Keratinocyte (primary cell): ENCODE measurements at regions not wholly inside any gene's neighbourhood (a gene's known extent, or its start where the extent isn't known, plus 50 kb on each side); places are given as distances from the start of the nearest gene placed in this dataset.

Experiments used
- DNase-seq: peaks from one replicate; pipeline ENCODE4 v3.0.0-alpha.2; 2011; ENCODE audit warnings: low read depth, missing footprints, low spot score
- FAIRE-seq: peaks from 2 replicates; lab custom pipeline; 2011; peaks lifted over from hg19 to GRCh38; lab: Jason Lieb, UNC
- H2AFZ ChIP-seq: 2 replicates; pipeline ENCODE4 v1.6.0; 2012; ENCODE audit warnings: low read length, control low read depth, inconsistent platforms; ENCODE audit not compliant: control insufficient read depth
- H3K27ac ChIP-seq: 2 replicates; pipeline ENCODE4 v1.5.1; 2011; ENCODE audit warnings: low read length; ENCODE audit not compliant: control insufficient read depth, insufficient read depth
- H3K27me3 ChIP-seq: 3 replicates; pipeline ENCODE4 v1.6.0; 2011; ENCODE audit warnings: low read length; ENCODE audit not compliant: control insufficient read depth, insufficient read depth; ENCODE audit errors: extremely low read depth
- H3K36me3 ChIP-seq, 2 experiments: 2 replicates in 1 of 2; 3 replicates in 1 of 2; pipeline ENCODE4 v1.5.1; 2011; ENCODE audit warnings: low read length in 2 of 2, mild to moderate bottlenecking in 1 of 2; ENCODE audit not compliant: control insufficient read depth in 2 of 2, insufficient read depth in 2 of 2; ENCODE audit errors: extremely low read depth in 1 of 2
- H3K4me1 ChIP-seq: 3 replicates; pipeline ENCODE4 v1.5.1; 2011; ENCODE audit warnings: low read length; ENCODE audit not compliant: control insufficient read depth, insufficient read depth; ENCODE audit errors: extremely low read depth
- H3K4me2 ChIP-seq: 3 replicates; pipeline ENCODE4 v1.6.0; 2011; ENCODE audit warnings: low read depth, low read length; ENCODE audit not compliant: control insufficient read depth, insufficient read depth; ENCODE audit errors: extremely low read depth
- H3K4me3 ChIP-seq, 3 experiments: fragments of 200-600 bp in 1 of 3; sonication (generic) in 1 of 3; 2 replicates in 2 of 3; 3 replicates in 1 of 3; pipeline ENCODE4 v1.5.1; 2011 to 2016; ENCODE audit warnings: low read length in 3 of 3, mild to moderate bottlenecking in 3 of 3, control low read depth in 2 of 3, inconsistent platforms in 1 of 3, low read depth in 1 of 3, mixed read lengths in 1 of 3, mixed run types in 1 of 3, moderate library complexity in 1 of 3; ENCODE audit not compliant: control insufficient read depth in 2 of 3, insufficient read depth in 2 of 3; ENCODE audit errors: extremely low read depth in 1 of 3
- H3K79me2 ChIP-seq: 2 replicates; pipeline ENCODE4 v1.6.0; 2012; ENCODE audit warnings: low read length; ENCODE audit not compliant: control insufficient read depth, insufficient read depth
- H3K9ac ChIP-seq: 3 replicates; pipeline ENCODE4 v1.6.0; 2011; ENCODE audit warnings: low read length; ENCODE audit not compliant: control insufficient read depth, insufficient read depth; ENCODE audit errors: extremely low read depth
- H3K9me1 ChIP-seq: 3 replicates; pipeline ENCODE4 v1.6.0; 2011; ENCODE audit warnings: low read length; ENCODE audit not compliant: control insufficient read depth, insufficient read depth; ENCODE audit errors: extremely low read depth
- H3K9me3 ChIP-seq: 2 replicates; pipeline ENCODE4 v1.5.1; 2012; ENCODE audit warnings: low read depth, low read length; ENCODE audit not compliant: control insufficient read depth
- H4K20me1 ChIP-seq: 3 replicates; pipeline ENCODE4 v1.6.0; 2011; ENCODE audit warnings: low read length; ENCODE audit not compliant: control insufficient read depth, insufficient read depth; ENCODE audit errors: extremely low read depth
- EZH2 ChIP-seq: IDR thresholded peaks from one replicate; pipeline ENCODE4 v1.6.1; 2012; ENCODE audit warnings: inconsistent platforms, mild to moderate bottlenecking, low read length, moderate library complexity
- dilution Hi-C: fragments of 300-500 bp; cut with MboI; formaldehyde crosslinking; loops from one replicate; pipeline ENCODE4 v1.7.0; 2020; ENCODE audit warnings: low sequenced_read_pairs; ENCODE audit not compliant: extremely low pct_ligation_motif_present
- TF ChIP-seq, protein P1 (sequence below), 3 experiments: IDR thresholded peaks in 1 of 3; conservative IDR thresholded peaks in 1 of 3; optimal IDR thresholded peaks in 1 of 3; 2 replicates in 2 of 3; 3 replicates in 1 of 3; pipeline versions ENCODE3 to v1.5.1; 2011; ENCODE audit warnings: low read length in 3 of 3, mild to moderate bottlenecking in 3 of 3, moderate library complexity in 2 of 3, control low read depth in 1 of 3, inconsistent platforms in 1 of 3; ENCODE audit not compliant: insufficient read depth in 2 of 3; ENCODE audit errors: extremely low read depth in 1 of 3

DNA sequence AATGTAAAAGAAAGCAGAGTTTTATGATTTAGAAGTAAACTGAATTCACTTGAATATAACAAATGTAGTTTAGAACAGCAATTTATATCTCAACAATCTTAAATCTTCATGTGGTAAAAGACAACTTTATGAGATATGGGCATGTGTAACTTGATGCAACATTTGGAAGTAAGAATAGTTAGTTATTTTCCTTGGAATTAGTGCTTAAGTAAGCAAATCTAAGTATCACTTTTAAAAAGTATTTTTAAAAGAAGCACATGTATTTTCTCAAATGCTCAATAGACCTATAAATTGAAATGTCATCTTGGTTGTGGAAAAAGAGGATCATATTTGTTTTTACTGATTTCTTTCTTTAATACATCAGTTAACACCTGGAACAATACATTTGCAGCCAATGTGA lies 340.3 kb upstream of the CDH6 start:
- TF ChIP-seq EZH2 = no peak
- TF ChIP-seq, protein P1, sequence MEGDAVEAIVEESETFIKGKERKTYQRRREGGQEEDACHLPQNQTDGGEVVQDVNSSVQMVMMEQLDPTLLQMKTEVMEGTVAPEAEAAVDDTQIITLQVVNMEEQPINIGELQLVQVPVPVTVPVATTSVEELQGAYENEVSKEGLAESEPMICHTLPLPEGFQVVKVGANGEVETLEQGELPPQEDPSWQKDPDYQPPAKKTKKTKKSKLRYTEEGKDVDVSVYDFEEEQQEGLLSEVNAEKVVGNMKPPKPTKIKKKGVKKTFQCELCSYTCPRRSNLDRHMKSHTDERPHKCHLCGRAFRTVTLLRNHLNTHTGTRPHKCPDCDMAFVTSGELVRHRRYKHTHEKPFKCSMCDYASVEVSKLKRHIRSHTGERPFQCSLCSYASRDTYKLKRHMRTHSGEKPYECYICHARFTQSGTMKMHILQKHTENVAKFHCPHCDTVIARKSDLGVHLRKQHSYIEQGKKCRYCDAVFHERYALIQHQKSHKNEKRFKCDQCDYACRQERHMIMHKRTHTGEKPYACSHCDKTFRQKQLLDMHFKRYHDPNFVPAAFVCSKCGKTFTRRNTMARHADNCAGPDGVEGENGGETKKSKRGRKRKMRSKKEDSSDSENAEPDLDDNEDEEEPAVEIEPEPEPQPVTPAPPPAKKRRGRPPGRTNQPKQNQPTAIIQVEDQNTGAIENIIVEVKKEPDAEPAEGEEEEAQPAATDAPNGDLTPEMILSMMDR (optimal IDR thresholded peaks at IDR 0.05 in 1 of 3, IDR thresholded peaks at IDR 0.05 in 1 of 3, conservative IDR thresholded peaks at IDR 0.05 in 1 of 3; ENCODE audit: extremely low read depth in 1 of 3, insufficient read depth in 2 of 3, low read length in 3 of 3) = no peak
- Histone ChIP-seq H2AFZ (no peak overlapping the region), H3K9me1 (no peaks in the 10 kb centered on the region), H3K9ac (no peak overlapping the region), H3K4me1 (no peaks in the 10 kb centered on the region), H4K20me1 (no peaks in the 10 kb centered on the region), H3K4me2 (no peak overlapping the region), H3K79me2 (no peaks in the 10 kb centered on the region), H3K9me3 (no peaks in the 10 kb centered on the region), H3K4me3 (no peak overlapping the region), H3K27me3 (no peaks in the 10 kb centered on the region), H3K27ac (no peak overlapping the region), H3K36me3 (no peaks in the 10 kb centered on the region)
- DNase-seq (no peak), FAIRE-seq (no peak)
- dilution Hi-C loops = no loop called here

DNA sequence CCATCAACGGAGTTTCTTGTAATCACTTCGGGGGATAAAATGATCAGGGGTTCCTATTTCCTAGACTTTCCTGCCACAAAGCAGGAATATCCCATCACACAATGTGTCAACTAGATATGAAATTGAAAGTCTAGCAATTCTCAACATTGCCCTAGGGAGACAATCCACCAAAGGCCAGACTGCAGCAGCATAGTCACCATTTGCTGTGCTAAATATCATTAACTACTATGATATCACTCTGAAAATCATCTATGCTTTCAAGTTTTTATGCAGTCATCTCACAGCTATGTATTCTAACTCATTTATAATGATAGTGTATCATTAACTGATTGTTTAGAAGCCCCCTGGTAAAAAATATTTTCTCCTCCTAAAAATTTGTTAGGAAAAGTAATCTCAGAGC lies 342.6 kb upstream of the CDH6 start:
- no peaks in the 10 kb centered on the region for H3K36me3 ChIP-seq
- no peak overlapping the region for H3K4me2 ChIP-seq
- no peaks in the 10 kb centered on the region for H3K27me3 ChIP-seq
- no peak overlapping the region for H3K9ac ChIP-seq
- no peaks in the 10 kb centered on the region for H3K79me2 ChIP-seq
- dilution Hi-C loops = no loop called here
- H4K20me1 ChIP-seq = no peaks in the 10 kb centered on the region
- no peak for FAIRE-seq
- no peak overlapping the region for H3K27ac ChIP-seq
- no peak overlapping the region for H2AFZ ChIP-seq
- no peak overlapping the region for H3K4me3 ChIP-seq
- TF ChIP-seq, protein P1 (optimal IDR thresholded peaks at IDR 0.05 in 1 of 3, IDR thresholded peaks at IDR 0.05 in 1 of 3, conservative IDR thresholded peaks at IDR 0.05 in 1 of 3; ENCODE audit: extremely low read depth in 1 of 3, insufficient read depth in 2 of 3, low read length in 3 of 3) = no peak
- no peak for TF ChIP-seq EZH2
- no peaks in the 10 kb centered on the region for H3K9me3 ChIP-seq
- no peak for DNase-seq
- H3K4me1 ChIP-seq = no peaks in the 10 kb centered on the region
- no peaks in the 10 kb centered on the region for H3K9me1 ChIP-seq
